ENCODE measurements at regions not wholly inside any gene's neighbourhood (a gene's known extent, or its start where the extent isn't known, plus 50 kb on each side); places are given as distances from the start of the nearest gene placed in this dataset.

DNA sequence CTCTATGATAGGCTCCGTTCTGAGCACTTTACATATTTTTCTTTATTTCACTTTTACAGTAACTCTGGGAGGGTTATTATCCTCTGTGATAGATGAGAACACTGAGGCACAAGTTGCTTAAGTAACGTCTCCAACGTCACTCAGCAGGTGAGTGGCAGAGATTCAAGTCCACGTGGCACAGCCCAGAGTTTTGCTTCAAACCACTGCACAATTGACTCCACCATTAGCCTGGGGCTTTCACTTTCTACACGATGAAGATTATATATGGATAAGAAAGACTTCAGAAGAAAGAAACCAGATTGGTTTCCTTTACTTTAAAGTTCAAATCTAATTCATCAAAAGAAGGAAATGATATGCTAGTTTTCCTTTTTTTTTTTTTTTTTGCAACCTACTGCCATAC is 245.9 kb downstream of the SYK start:
- Histone ChIP-seq H3K36me3 (ENCODE audit: insufficient read depth, low read length) (no peaks in the 10 kb centered on the region), H3K27me3 (ENCODE audit: insufficient read depth, low read length) (peaks cover 5% of the 10 kb centered on the region), H3K4me1 (ENCODE audit: insufficient read depth, low read length) (peaks cover 22% of the 10 kb centered on the region), H3K4me3 (ENCODE audit: low read length in 2 of 2) (no peak overlapping the region), H3K27ac (ENCODE audit: low read depth, low read length) (no peak overlapping the region), H3K9me3 (ENCODE audit: control insufficient read depth in 1 of 2, low read length in 2 of 2) (no peaks in the 10 kb centered on the region)
- peak overlapping the region; percentile 34 to 74 (median 71) for H3K4me3 Mint-ChIP-seq
- H3K27me3 Mint-ChIP-seq: peaks cover 31 to 44% of the 10 kb centered on the region in 2 donors
- intact Hi-C loops (cut with micrococcal nuclease): no loop called here
- H3K4me1 Mint-ChIP-seq: peaks cover 12 to 19% (median 15%) of the 10 kb centered on the region in 4 donors
- ChIA-PET CTCF (ENCODE audit: partially characterized antibody) (no interaction called here), POLR2A (ENCODE audit: partially characterized antibody) (no interaction called here)
- peak; percentile 49 to 71 (median 61) for DNase-seq
- no peaks in the 10 kb centered on the region for H3K9me3 Mint-ChIP-seq
- peak overlapping the region in 5 of 7 donors; percentile 23 to 55 (median 36) for H3K27ac Mint-ChIP-seq
- H3K36me3 Mint-ChIP-seq: no peaks in the 10 kb centered on the region

- POLR2A ChIA-PET (ENCODE audit: partially characterized antibody): no interaction called here
- DNase-seq: no peak
- Mint-ChIP-seq H3K4me1 (peaks cover 12 to 19% (median 15%) of the 10 kb centered on the region in 4 donors), H3K27me3 (peaks cover 30 to 43% of the 10 kb centered on the region in 2 donors), H3K36me3 (no peaks in the 10 kb centered on the region), H3K4me3 (peak overlapping the region in 7 of 8 donors; percentile 54 to 74 (median 72)), H3K27ac (peak overlapping the region in 4 of 7 donors; percentile 3 to 42 (median 20)), H3K9me3 (no peaks in the 10 kb centered on the region)
- intact Hi-C loops (cut with micrococcal nuclease): no loop called here
- CTCF ChIA-PET (ENCODE audit: partially characterized antibody): no interaction called here
- Histone ChIP-seq H3K4me3 (ENCODE audit: low read length in 2 of 2) (no peak overlapping the region), H3K27me3 (ENCODE audit: insufficient read depth, low read length) (peaks cover 5% of the 10 kb centered on the region), H3K27ac (ENCODE audit: low read depth, low read length) (no peak overlapping the region), H3K4me1 (ENCODE audit: insufficient read depth, low read length) (peaks cover 22% of the 10 kb centered on the region), H3K9me3 (ENCODE audit: control insufficient read depth in 1 of 2, low read length in 2 of 2) (no peaks in the 10 kb centered on the region), H3K36me3 (ENCODE audit: insufficient read depth, low read length) (no peaks in the 10 kb centered on the region)
Observed at GRCh38 chr9:91047993-91048607, 246.5 kb downstream of the SYK start.

- POLR2A ChIA-PET (ENCODE audit: partially characterized antibody): no interaction called here
- H3K4me3 Mint-ChIP-seq: peak overlapping the region in 1 of 8 donors; percentile 24
- H3K4me3 ChIP-seq (ENCODE audit: low read length in 2 of 2): no peak overlapping the region
Observed at GRCh38 chr9:91048749-91049148, 247.1 kb downstream of the SYK start.

DNA sequence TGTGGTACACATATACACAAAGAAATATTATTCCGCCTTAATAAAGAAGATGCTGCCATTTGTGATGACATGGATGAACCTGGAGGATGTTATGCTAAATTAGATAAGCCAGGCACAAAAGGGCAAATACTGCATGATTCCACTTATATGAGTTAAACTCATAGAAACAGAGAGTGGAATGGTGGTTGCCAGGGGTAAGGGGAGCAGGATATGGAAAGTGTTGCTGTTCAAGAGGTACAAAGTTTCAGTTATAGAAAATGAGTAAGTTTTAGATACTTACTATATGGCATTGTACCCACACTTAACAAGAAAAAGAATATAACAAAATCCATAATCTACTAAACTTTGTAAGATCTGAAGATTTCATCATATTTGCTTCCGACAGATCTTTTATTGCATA is 252.2 kb downstream of the SYK start:
- H3K27ac Mint-ChIP-seq: no peak overlapping the region
- H3K36me3 Mint-ChIP-seq: no peaks in the 10 kb centered on the region
- H3K4me3 Mint-ChIP-seq: no peak overlapping the region
- intact Hi-C loops (cut with micrococcal nuclease): no loop called here
- no peaks in the 10 kb centered on the region for H3K9me3 Mint-ChIP-seq
- no peaks in the 10 kb centered on the region for H3K4me1 ChIP-seq (ENCODE audit: insufficient read depth, low read length)
- no peaks in the 10 kb centered on the region for H3K27me3 ChIP-seq (ENCODE audit: insufficient read depth, low read length)
- POLR2A ChIA-PET (ENCODE audit: partially characterized antibody): no interaction called here
- H3K27me3 Mint-ChIP-seq: peaks cover 8 to 12% of the 10 kb centered on the region in 2 donors
- no peaks in the 10 kb centered on the region for H3K9me3 ChIP-seq (ENCODE audit: control insufficient read depth in 1 of 2, low read length in 2 of 2)
- no peak for DNase-seq
- no peaks in the 10 kb centered on the region for H3K36me3 ChIP-seq (ENCODE audit: insufficient read depth, low read length)
- no peak overlapping the region for H3K4me3 ChIP-seq (ENCODE audit: low read length in 2 of 2)
- H3K27ac ChIP-seq (ENCODE audit: low read depth, low read length): no peak overlapping the region
- no peaks in the 10 kb centered on the region for H3K4me1 Mint-ChIP-seq
- CTCF ChIA-PET (ENCODE audit: partially characterized antibody): no interaction called here

More at GRCh38 chr9:91048749-91049148, 247.1 kb downstream of the SYK start:
- no peaks in the 10 kb centered on the region for H3K36me3 Mint-ChIP-seq
- H3K4me1 Mint-ChIP-seq: peaks cover 12 to 19% (median 15%) of the 10 kb centered on the region in 4 donors
- H3K27ac Mint-ChIP-seq: no peak overlapping the region
- Histone ChIP-seq H3K9me3 (ENCODE audit: control insufficient read depth in 1 of 2, low read length in 2 of 2) (no peaks in the 10 kb centered on the region), H3K4me1 (ENCODE audit: insufficient read depth, low read length) (peaks cover 22% of the 10 kb centered on the region), H3K36me3 (ENCODE audit: insufficient read depth, low read length) (no peaks in the 10 kb centered on the region), H3K27ac (ENCODE audit: low read depth, low read length) (no peak overlapping the region), H3K27me3 (ENCODE audit: insufficient read depth, low read length) (peaks cover 5% of the 10 kb centered on the region)
- H3K9me3 Mint-ChIP-seq: no peaks in the 10 kb centered on the region
- H3K27me3 Mint-ChIP-seq: peaks cover 30 to 38% of the 10 kb centered on the region in 2 donors
- intact Hi-C loops (cut with micrococcal nuclease): no loop called here
- no peak for DNase-seq
- CTCF ChIA-PET (ENCODE audit: partially characterized antibody): interaction anchor here (0.9 kb wide), 1 partner anchor 11 kb away, joined by 3 read pairs; no protein-coding TSS in a partner anchor

GRCh38 chr9:91055845-91056244 is 254.2 kb downstream of the SYK start:
- Histone ChIP-seq H3K36me3 (ENCODE audit: insufficient read depth, low read length) (no peaks in the 10 kb centered on the region), H3K4me1 (ENCODE audit: insufficient read depth, low read length) (no peaks in the 10 kb centered on the region), H3K4me3 (ENCODE audit: low read length in 2 of 2) (no peak overlapping the region), H3K27ac (ENCODE audit: low read depth, low read length) (no peak overlapping the region), H3K27me3 (ENCODE audit: insufficient read depth, low read length) (no peaks in the 10 kb centered on the region), H3K9me3 (ENCODE audit: control insufficient read depth in 1 of 2, low read length in 2 of 2) (no peaks in the 10 kb centered on the region)
- Mint-ChIP-seq H3K4me1 (no peaks in the 10 kb centered on the region), H3K36me3 (no peaks in the 10 kb centered on the region), H3K4me3 (no peak overlapping the region), H3K9me3 (no peaks in the 10 kb centered on the region), H3K27ac (no peak overlapping the region), H3K27me3 (peaks cover 0 to 7% of the 10 kb centered on the region in 2 donors)
- intact Hi-C loops (cut with micrococcal nuclease): no loop called here
- ChIA-PET CTCF (ENCODE audit: partially characterized antibody) (no interaction called here), POLR2A (ENCODE audit: partially characterized antibody) (no interaction called here)
- no peak for DNase-seq

GRCh38 chr9:91056486-91056885 is 254.9 kb downstream of the SYK start:
- Mint-ChIP-seq H3K27ac (no peak overlapping the region), H3K4me1 (no peaks in the 10 kb centered on the region), H3K4me3 (no peak overlapping the region), H3K9me3 (no peaks in the 10 kb centered on the region), H3K36me3 (no peaks in the 10 kb centered on the region), H3K27me3 (peaks cover 0 to 6% of the 10 kb centered on the region in 2 donors)
- intact Hi-C loops (cut with micrococcal nuclease): no loop called here
- DNase-seq: no peak
- POLR2A ChIA-PET (ENCODE audit: partially characterized antibody): no interaction called here
- CTCF ChIA-PET (ENCODE audit: partially characterized antibody): no interaction called here
- no peaks in the 10 kb centered on the region for H3K27me3 ChIP-seq (ENCODE audit: insufficient read depth, low read length)
- no peak overlapping the region for H3K27ac ChIP-seq (ENCODE audit: low read depth, low read length)
- no peaks in the 10 kb centered on the region for H3K36me3 ChIP-seq (ENCODE audit: insufficient read depth, low read length)
- no peaks in the 10 kb centered on the region for H3K9me3 ChIP-seq (ENCODE audit: control insufficient read depth in 1 of 2, low read length in 2 of 2)
- no peak overlapping the region for H3K4me3 ChIP-seq (ENCODE audit: low read length in 2 of 2)
- H3K4me1 ChIP-seq (ENCODE audit: insufficient read depth, low read length): no peaks in the 10 kb centered on the region

DNA sequence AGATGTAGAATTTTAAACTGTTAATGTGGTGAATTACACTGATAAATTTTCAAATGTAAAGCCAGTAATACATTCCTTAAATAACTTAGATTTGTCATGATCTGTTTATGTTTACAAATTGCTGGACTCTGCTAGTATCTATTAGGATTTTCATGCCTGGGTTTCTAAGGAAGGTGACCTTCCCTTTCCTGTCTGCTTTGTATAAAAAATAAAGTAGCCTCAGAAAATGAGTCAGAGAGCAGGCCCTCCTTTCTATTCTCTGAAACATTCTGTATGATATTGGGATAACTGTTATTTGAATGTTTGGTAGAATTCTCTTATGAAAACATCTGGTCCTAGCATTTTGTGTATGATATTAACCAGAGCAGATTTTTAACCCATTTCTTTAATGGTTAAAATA is 255.3 kb downstream of the SYK start:
- Histone ChIP-seq H3K4me3 (ENCODE audit: low read length in 2 of 2) (no peak overlapping the region), H3K27me3 (ENCODE audit: insufficient read depth, low read length) (no peaks in the 10 kb centered on the region), H3K36me3 (ENCODE audit: insufficient read depth, low read length) (no peaks in the 10 kb centered on the region), H3K27ac (ENCODE audit: low read depth, low read length) (no peak overlapping the region), H3K4me1 (ENCODE audit: insufficient read depth, low read length) (no peaks in the 10 kb centered on the region), H3K9me3 (ENCODE audit: control insufficient read depth in 1 of 2, low read length in 2 of 2) (no peaks in the 10 kb centered on the region)
- ChIA-PET CTCF (ENCODE audit: partially characterized antibody) (no interaction called here), POLR2A (ENCODE audit: partially characterized antibody) (no interaction called here)
- peaks cover 0 to 4% of the 10 kb centered on the region in 2 donors for H3K27me3 Mint-ChIP-seq
- H3K4me1 Mint-ChIP-seq: no peaks in the 10 kb centered on the region
- H3K27ac Mint-ChIP-seq: no peak overlapping the region
- no peaks in the 10 kb centered on the region for H3K36me3 Mint-ChIP-seq
- DNase-seq: no peak
- no peak overlapping the region for H3K4me3 Mint-ChIP-seq
- intact Hi-C loops (cut with micrococcal nuclease): no loop called here
- H3K9me3 Mint-ChIP-seq: no peaks in the 10 kb centered on the region
